Activated CD4-positive, CD25-positive, alpha-beta regulatory T cell treated with anti-CD3 and anti-CD28 coated beads, Interleukin-2, amount 50 U/mL, for 24 hours (primary cell): ENCODE measurements at regions not wholly inside any gene's neighbourhood (a gene's known extent, or its start where the extent isn't known, plus 50 kb on each side); places are given as distances from the start of the nearest gene placed in this dataset.

ENCODE experiments used
- ATAC-seq, 2 donors: fragments of 150-1000 bp; cut with Tn5 transposase; one replicate each; pipeline ENCODE4 v1.10.0; 2021; ENCODE audit warnings: mild to moderate bottlenecking in 1 of 2, moderate library complexity in 1 of 2

GRCh38 chr3:22495791-22496190 is 707.3 kb upstream of the UBE2E2 start:
- ATAC-seq: no peak

- no peak for ATAC-seq
Observed at GRCh38 chr3:22496641-22497040, 706.5 kb upstream of the UBE2E2 start.

DNA sequence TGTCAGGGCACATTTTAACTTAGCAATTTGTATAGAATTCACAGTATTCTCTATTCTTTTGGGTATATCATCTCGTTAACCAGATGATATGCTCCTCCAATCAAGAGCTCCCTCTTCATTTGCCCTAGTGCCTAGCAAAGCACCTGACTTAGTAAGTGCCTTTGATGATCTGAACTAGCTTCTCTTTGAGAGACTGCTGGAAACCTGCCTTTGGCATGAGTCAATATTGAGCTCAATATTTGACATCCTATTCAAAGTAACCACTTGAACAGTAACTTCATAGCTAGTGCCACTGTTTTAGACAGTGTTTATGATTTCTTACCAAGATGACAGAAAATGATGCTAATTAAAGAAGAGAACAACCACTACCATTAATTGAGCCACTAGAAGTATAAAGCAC is 696.3 kb upstream of the UBE2E2 start:
- ATAC-seq: no peak

GRCh38 chr3:22507709-22508108 is 695.4 kb upstream of the UBE2E2 start:
- ATAC-seq: no peak

GRCh38 chr3:22523925-22524324 is 679.2 kb upstream of the UBE2E2 start:
- no peak for ATAC-seq

DNA sequence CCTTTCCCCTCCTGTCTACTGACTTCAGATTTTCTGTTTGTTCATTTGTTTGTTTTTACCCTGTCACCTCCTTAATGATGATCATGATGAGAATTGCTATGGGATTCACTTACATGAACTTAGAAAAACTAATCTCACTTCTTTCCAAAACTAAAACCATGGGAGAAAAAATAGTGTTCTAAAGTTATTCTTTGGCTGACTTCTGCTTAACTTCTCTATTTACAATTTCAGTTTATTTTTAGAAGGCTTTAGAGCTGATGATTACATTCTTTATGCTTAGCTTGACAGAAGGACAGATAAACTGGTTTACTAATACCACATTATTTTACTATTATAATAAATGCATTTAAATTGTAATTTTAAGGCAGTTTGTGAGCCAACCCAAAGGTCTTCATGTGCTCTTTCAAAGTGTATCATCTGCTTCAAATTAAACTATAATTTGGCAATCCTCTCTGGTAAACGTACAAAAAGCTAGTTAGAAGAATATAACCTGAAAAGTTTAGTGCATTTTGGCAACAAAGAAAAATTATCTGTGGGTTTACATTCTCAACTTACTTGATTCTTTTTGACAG is 676.8 kb upstream of the UBE2E2 start:
- ATAC-seq: no peak

DNA sequence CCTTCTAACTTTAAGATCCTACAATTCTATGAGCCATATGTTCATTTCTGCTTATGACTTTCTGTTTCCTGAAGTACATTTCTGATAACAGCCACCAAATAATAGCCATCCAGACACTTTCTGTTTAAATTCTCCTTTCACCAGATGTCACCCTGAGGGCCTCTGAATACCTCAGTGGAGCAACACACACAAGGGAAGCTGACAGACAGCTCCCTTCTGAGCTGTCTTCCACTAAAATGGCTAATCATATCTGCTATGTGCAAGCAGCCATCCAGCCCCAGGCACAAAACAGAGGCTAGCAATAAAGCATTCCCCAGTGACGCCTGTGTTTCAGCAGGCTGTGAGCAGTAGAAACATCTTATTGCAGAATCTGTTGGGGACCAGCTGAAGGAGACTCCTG is 666.6 kb upstream of the UBE2E2 start:
- no peak for ATAC-seq

DNA sequence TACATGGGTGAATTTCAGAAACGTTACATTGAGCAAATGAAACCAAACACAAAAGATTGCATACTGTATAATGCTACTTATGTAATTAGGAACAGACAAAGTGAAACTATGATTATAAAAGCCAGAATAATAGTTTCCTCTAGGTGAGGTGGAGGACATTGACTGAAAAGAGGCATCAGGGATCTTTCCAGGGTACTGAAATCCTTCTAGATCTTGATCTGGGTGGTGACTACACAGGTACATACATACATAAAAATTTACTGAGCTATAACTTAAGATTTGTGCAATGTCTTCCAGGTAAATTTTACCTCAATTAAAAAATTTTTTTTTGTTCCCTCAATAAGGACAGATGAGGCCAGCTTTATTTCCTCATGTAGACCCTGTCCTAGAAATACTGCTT is 665.6 kb upstream of the UBE2E2 start:
- ATAC-seq: no peak

DNA sequence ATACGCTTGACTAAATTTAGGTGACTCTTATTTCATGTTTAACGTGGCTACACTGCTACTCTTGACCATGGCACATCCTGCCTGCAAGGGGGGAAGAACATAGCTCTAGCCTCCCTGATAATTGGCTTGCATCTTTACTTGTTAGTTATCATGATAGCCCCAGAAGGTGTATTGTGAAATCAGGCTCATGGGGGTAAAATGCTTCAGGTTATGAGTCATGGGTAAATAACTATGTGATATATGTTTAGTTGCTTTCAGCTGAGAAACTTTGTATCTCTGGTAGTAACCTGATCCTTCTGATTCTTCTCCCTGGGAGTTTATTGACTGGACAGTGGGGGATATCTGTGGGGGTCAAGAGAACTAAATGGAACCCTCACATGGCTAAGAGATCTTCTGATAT is 660.8 kb upstream of the UBE2E2 start:
- no peak for ATAC-seq

GRCh38 chr3:22555753-22556435 is 647.2 kb upstream of the UBE2E2 start:
- ATAC-seq: no peak

DNA sequence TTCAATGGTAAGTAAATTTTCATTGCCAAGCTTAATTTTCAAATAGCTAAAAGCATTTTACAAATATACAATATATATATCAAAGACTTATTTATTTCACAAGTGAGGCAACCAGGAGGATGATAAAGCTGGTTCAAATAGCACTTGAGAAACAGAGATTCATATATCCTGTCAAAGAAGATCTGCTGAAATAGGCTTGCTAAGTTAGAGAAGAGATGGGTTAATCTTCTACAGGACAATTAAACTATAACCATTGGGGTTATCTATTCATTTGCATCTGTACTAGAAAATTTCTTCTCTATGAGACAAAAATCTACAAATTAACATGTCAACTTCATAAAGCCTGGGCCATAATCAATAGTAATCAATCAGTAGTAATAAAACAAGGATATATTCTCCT is 637.7 kb upstream of the UBE2E2 start:
- ATAC-seq: no peak

GRCh38 chr3:22568285-22568684 is 634.8 kb upstream of the UBE2E2 start:
- no peak for ATAC-seq

GRCh38 chr3:22569570-22569969 is 633.6 kb upstream of the UBE2E2 start:
- no peak for ATAC-seq

GRCh38 chr3:22581007-22581406 is 622.1 kb upstream of the UBE2E2 start:
- ATAC-seq: no peak

DNA sequence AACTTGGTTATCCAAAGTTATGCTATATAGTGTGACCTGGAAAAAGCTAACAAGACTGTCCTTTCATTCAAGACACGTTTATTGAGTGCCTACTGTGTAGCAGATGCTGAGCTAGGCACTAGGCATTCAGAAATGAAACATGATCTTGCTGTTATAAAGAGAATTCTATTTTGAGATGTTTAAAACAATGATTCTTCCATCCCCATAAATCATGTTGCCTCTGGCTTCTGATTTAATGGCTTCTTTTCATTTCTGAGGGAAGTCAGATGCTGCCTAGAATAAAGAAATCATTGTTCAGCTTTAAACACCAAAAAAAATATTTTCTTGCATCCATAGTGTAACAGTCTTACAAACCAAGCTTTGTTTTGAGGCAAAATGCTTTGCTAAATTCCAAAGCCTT is 620.9 kb upstream of the UBE2E2 start:
- no peak for ATAC-seq

- peak; percentile 20 to 46 for ATAC-seq
Observed at GRCh38 chr3:22585504-22585903, 617.6 kb upstream of the UBE2E2 start.

GRCh38 chr3:22585911-22586310 is 617.2 kb upstream of the UBE2E2 start:
- ATAC-seq: no peak

- ATAC-seq: no peak
Observed at GRCh38 chr3:22587446-22587845, 615.7 kb upstream of the UBE2E2 start.

DNA sequence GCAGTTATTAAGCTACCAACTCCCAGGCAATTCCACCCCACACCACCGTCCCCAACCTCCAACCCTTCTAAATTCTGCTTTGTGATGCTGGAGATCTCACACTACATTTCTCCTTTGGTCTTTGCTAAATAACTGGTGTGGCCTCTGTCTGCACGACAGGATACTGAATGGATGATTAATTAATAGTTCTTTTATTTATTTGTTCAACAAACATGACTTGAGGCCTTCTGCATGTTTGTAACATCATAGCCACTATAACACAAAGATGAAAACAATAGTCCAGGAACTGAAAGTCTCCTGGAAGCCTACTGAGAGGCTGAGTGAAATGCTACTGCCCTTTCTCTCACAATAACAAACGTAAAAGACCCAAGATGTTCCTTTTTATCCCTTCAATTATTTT is 609.5 kb upstream of the UBE2E2 start:
- no peak for ATAC-seq

DNA sequence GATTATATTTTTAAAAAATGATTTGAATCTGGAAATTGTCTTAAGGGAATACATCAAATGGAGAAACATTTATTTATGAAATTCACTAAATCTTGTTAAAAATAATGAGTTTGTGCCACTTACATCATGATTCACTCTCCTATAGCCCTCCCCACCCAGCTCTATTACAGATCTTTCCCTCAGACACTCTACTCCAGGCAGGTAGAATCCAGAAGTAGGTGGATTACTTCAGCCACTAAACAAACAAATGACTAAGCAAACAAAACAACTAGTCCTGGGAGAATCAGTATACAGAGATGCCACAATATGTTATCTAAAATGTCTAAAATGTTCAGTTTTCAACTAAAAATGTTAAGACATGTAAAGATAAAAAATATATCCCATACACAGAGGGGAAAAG is 608.1 kb upstream of the UBE2E2 start:
- ATAC-seq: no peak

GRCh38 chr3:22606461-22606860 is 596.7 kb upstream of the UBE2E2 start:
- ATAC-seq: no peak

- no peak for ATAC-seq
Observed at GRCh38 chr3:22606938-22607337, 596.2 kb upstream of the UBE2E2 start.

DNA sequence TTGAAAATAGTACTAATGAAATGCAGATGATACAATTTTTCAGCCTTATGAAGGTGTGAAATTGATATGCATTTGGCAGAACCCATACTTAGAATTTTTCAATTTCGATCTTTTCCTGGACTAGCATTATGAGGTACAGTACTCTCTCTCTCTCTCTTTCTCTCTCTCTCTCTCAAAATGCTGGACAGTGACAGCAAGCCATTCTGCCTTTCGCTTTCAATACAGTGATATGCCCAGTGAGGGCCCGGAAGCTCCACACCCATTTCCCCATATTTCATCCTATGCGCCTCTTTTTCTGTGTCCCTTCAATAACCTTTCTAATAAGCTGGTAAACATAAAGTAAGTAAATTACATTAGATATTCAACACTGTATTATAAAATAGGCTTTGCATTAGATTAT is 595.0 kb upstream of the UBE2E2 start:
- ATAC-seq: no peak

GRCh38 chr3:22608721-22609120 is 594.4 kb upstream of the UBE2E2 start:
- no peak for ATAC-seq

DNA sequence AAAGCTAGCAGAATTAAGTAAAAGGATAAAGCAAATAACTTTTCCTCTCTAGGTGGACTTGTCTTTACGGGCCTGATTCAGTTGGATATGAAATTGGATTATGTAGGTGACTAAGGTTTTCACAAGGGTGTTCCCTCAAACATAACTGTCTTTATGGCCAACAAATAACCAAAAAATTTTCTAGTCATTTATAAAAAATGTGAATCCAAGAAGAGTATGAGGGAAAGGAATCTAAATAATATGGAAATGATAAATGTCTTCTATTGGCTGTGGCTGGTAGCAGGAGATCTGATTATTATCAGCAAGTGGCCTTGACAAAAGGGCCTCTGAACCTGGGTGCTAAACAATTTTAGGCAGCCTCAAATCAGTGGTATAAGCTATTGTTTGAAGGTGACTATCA is 594.0 kb upstream of the UBE2E2 start:
- ATAC-seq: no peak
